ENCODE measurements at regions not wholly inside any gene's neighbourhood (a gene's known extent, or its start where the extent isn't known, plus 50 kb on each side); places are given as distances from the start of the nearest gene placed in this dataset.

DNA sequence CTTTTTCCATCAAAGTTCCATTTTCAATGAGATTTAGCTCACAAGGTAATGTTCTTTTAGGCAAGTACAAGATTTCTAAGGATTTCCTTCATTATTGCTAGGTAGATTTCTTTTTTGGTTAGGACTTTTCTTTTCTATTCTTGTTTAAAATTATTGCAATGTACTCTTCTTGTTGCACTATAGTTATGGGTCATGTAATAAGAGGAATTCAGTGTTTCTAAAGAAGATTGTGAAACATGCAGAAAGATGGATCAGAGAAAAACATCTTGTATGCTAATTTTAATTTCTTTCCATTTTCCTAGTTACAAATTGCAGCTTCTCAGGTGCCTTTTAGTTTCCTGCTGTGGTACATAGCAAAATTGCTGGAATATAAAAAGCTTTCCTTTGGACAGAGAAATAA lies 56.1 kb downstream of the BTG1 start:
- no peak for DNase-seq

DNA sequence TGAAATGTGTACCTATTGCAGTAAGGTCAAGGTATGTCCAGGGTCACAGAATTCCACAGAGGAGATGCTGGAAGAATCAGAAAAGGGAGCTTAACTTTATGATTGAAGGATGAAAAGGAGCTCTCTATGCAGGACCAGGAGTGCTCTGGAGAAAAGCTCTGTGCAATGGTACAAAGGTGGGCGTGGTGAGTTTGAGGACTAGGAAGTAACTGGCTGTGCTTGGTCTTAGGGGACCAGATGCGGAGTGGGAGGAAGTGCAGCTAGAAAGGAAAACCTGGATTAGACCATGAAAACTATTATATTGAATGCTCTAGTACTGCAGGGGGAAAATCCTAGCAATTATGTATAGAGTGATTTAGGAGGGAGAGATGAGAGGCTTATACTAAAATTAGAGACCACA lies 56.8 kb downstream of the BTG1 start:
- no peak for DNase-seq

DNA sequence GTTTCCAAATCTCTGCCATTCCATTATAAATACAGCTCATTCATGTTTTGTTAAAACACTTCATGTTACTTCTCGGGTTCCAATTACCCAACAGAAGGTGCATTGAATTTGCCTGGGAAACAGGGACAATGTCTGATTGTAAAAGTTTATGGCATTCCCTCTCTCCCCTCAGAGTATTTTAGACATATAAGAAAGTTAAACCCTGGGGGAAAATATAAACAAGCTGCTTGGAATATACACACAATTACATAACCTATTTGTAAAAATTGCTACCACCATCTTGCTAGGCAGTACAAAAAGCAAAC lies 60.0 kb downstream of the BTG1 start:
- DNase-seq, result no peak

DNA sequence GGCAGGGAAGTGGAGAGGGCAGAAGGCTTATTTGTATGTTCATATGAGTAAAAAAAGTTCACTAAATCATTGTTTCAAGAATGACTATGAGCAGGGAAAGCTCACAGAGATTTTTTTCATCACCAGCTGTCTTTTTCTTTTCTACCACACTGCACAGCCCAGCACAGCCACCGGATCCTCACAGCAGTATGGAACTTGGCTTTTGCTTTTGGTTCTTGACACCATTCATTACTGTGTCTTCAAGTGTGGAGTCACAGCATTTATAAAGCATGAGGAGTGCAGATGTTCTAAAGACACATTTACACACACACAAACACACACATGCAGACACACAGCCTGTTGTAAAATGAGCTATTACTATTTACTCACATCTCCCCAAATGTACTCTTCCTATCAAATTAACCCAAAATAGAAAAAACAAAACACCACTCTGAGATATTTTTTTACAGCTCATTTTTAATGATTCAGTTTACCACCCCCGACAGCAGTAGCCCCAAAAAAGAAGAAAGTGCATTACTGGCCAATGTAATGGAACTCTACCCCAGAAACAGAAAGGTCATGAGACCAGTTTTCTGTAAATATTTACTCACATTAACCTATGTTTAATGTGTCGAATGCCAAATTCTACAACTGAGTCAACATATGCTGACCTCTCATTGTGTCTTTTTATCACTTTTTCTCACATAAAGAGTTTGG lies 60.5 kb downstream of the BTG1 start:
- DNase-seq, result no peak

DNA sequence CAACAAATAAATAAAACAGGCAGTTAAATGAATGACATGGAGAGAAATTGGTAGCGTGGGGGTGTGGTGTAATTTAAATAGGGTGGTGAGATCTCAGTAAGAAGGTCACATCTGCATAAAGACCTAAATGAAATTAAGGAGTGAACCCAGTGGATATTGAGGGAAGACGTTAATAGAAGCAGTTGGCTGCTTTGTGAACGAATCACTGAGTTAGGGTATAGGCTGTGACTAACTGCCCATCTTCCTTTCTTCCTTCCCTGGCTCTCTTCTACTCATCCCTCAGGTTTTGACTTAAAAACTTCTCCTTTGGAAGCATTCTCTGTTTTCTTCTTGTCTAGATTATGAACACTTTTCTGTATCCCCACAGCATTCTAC lies 64.7 kb downstream of the BTG1 start:
- DNase-seq, result no peak

DNA sequence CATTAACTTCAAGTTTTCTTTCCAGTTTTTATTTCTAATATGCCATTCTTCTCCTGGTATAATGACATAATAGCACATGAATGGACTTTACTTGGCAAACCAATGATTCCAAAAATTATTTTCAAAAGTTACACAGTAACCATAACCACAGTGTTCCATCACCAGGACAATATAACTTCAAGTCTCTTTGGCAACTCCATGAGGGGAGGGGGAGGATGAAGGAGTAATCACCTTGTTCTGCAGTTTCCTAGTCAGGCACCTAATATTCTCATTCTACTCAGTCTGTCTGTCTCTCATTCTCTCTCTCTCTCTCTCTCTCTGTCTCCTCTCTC lies 66.6 kb downstream of the BTG1 start:
- DNase-seq, result no peak

DNA sequence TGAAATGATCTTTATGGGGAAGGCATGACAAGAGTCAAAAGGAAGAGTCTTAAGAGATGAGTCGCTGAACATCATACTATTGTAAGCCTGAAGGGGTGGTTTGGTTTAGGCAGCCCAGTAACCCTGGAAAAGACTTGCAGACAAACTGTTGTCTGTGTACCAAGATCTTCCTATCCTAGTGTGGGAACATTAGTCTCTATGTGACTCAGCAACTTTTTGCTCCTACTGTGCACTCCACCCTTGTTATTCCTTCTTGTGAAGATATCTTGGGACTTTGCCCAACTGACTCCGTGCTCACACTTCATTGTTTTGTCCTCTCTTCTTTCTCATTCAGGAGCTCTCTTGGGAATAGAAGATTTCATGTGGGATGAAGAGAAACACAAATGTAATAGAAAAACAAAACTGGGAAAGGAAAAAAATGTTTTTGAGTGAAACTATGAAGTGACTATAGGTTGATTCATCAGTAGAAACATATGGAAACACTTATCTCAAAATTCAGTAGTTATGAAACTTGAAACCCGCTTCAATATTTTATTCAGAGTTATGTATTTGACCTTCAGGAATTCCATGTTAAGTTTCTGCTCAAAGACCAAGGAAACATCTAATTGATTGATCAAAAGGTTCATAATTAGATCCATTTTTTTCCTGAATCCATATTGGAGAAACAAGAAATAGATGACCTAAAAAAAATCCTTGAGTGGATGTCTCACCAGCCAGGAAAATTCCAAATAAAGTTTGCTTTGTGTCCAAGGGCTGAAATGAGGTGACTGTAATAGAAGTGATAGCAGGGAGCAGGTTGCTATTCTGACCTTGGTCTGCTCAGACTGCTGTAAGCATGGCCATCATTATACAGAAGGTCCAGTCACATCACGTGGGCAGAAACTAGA lies 67.2 kb downstream of the BTG1 start:
- DNase-seq, result peak; percentile 19

DNA sequence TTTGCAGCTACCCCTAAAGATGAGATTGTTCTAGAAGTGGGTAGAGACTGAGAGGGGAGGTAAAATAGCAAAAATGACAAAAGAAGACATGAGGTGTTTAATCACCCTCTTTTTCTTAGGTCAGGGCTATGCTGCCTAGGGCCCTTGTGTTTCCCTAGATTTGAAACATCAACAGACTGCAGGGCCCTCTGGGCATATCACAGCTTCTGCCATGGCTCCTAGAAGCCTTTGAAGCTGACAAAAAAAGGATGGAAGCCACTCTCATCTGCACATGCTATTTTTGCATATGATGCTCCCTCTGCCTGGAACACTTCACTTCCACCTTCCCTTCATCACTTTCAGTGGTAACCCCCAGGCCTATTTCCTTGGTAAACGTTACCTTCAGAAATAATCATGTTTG lies 68.1 kb downstream of the BTG1 start:
- DNase-seq, result no peak

DNA sequence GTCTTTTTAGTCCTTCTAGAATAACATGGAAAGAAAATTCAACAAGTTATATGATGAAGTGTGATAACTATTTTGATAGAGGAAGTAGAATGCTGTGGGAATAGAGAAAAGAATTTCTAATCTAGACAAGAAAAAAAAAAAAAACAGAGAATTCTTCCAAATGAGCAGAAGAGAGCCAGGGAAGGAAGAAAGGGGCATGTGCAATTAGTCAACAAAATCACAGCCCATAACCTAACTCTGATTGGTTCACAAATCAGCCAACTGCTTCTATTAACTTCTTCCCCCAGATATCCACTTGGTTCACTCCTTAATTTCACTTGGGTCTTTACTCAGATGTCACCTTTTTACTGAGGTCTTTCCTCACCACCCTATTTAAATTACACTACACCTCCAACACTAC lies 69.5 kb downstream of the BTG1 start:
- DNase-seq, result no peak

DNA sequence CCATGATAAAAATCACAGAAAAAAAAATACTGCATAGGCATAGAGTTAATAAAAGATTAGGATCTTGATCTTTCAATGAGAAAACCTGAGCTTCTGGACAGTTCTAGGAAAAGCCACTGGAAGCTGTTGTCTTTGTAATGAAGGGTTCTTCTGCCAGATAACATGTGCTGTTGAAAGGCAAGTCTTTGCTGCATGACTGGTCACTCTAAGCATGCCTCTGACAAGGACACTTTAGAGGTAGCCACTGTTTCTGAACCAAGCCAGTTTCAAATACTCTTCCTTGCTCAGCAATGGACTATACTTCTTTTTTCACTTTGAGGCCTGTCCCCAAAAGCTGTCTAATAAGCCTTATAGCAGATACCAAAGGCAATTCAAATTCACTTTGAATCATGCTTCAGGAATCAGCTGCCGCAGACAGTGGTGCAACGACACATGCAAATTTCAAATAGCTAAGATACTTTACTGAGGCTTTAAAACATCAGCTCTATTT lies 70.2 kb downstream of the BTG1 start:
- no peak for DNase-seq

DNA sequence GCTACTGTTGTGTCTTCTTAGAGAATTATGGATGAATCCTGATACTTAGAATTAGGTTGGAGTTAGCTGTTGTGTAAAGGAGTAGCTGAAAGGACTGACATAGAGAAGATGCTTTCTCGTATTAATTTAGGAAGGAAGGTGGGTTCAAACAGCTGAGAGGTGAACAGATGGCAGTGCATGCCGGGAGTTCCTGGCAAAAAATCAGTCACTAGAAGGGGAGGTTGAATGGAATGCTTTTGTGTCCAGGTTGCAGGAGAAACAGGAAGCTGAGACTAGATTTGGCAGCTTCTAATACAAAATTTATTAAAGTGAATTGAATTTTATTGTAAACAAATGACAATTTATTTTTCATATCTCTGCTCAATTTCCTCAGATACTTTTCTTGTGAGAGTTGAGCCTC lies 70.8 kb downstream of the BTG1 start:
- DNase-seq, result no peak

DNA sequence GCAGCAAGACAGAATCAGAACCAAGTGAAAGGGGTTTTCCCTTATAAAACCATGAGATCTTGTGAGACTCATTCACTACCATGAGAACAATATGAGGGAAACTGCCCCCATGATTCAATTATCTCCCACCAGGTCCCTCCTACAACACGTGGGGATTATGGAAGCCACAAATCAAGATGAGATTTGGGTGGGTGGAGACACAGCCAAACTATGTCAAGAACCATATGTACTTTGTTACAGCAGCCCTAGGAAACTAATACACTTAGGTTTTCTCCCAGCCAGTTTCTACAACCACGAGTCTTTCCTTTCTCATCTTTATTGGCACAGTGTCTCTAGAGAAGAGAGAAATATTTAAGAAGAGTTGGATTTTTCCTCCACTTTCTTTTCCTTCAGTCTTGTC lies 72.6 kb downstream of the BTG1 start:
- no peak for DNase-seq

DNA sequence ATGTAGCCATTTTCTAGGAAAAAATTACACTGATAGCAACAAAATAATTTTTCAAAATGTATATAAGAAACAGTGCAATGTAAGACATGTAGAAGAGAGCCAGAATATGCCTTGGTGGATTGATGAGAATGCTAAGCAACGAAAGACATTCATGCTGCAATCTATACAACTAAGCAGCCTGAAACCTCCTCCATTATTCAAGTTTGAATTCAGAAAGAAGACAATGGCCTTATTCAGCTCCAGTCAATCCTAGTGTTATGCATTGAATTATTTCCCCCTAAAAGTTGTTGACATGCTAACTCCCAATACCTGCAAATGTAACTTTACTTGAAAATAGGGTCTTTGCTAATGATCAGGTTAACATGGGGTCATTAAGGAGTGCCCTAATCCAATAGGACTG lies 73.5 kb downstream of the BTG1 start:
- no peak for DNase-seq

DNA sequence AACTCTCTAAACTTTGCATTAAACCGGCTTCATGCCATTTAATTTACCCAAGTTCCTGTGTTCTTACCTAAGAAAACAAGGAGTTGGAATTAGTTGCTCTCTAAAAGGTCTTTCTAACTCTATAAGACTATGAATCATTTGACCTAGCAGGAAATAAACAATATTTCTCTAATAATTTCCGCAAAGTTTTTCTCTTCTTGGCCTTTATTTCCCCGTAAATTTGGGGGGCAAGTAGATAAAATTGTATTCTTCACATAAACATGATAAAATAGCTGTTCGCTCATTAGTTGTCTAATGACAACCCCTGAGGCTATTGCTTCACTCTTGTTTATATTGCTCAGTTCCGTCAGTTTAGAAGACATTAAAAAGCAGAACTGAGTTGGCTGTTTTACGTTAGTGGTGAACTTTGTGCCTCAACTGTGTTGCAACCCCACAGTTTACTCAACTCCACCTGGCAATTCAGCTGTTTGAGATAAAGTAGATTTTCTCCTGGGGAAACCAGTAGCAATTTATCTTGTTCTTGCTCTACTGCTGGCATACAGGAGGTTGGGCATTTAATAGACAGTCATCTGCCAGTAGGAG lies 74.7 kb downstream of the BTG1 start:
- no peak for DNase-seq

DNA sequence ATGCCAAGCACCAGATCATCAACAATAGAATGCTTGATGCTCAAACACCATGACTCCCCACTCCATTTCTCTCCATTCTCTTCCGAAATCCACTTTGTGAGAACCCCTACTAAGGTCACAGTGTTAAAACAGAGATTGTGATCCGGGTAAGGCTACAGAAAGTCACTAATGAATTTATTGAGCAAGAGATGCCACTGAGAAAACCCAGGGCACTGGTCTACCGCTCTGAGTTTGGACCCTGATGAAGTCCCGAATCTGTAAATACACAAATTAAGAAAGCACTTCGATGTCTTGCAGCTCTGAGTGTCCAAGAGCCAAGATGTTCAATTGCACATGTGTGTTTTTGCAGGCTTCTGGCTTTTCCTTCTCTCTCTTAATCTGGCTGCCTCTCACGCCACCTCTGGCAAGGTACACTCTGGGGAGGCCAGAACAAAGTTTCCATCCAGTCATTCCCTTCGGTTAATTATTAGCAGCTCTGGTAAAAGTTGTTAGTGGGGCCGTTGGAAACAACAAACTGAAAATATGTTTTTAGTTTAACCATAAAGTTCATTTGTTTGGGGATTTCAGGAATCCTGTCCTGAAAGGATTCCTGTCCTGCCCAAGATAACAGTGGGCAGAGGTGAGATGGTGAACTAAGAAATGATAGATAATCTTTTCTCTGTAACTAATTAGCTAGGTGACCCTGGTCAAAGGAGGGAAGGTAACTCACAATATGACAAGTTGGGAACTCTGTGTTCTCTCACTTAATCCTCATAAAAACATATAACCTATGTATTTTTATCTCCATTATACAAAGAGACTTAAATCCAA lies 75.4 kb downstream of the BTG1 start:
- DNase-seq, result no peak

DNA sequence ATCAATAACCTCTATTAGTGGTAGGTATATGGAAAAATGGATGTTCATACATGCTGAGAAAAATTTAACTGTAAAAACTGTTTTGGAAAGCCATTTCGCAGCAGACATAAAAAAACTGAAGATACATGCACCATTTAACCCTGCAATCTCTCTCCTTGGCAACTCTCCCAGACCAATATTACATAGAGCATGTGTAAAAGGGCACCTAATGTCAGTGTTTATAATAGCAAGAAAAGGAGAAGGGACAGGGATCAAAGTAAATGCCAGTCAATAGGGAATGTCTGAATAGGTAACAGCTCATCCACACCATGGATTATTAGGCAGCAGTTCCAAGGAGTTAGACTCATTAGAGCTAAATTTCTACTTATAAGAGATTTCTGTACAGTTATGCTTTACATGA lies 77.2 kb downstream of the BTG1 start:
- no peak for DNase-seq

DNA sequence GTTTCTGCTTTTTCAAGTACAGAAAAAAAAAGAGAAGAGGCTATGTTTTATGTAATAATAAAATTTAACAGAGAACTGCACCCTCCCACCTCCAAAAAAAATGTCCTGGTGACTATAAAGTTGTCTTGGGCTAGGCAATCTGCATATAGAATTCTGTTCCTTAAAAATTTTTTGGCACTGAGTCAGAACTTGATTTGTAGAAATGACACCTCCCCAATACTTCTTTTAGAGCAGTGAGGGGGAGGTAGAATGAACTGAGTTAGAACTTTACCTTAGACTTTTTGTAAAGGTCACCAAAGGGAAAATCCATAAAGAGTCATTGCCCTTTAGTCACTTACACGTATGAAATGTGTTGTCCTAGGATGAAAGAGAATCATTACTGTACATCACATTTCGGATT lies 80.0 kb downstream of the BTG1 start:
- no peak for DNase-seq

DNA sequence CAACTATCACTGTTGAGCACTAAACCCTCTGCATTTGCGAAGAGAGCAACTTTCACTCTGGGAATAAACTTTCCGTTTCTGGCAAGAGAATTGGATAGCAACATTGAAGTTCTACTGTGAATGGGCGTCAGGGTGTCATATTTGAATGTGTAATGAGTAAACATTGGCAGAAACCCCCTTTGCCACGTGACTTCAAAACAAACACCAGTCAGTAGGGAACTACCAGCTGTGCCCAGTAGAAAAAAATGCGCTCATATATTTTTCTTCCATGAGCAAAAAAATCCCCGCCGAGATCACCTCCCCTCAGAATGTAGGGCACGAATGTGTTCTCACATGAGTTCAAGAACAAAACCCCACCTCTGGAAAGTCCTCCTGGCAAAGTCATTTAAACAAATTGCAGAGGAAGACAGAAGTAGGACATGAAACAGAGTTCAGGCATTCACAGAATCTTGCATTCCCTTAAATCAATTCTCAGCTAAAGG lies 80.6 kb downstream of the BTG1 start:
- peak; percentile 56 for DNase-seq

DNA sequence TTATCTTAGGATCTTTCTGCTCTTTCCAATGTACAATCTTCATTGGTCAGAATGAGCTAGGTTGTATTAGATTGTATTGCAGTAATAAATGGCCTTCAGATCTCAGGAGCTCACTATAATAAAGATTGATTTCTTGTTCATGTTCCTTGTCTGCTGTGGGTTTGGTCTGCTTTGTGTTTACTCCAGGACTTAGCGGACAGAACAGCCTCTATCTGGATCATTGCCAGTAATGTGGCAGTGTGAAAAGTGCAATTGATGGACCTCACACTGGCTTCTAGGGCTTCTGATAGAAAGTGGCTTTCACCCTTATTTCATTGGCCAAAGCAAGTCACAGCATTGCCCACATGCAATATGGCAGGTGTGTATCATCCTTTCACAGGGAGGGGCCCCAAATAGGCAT lies 81.2 kb downstream of the BTG1 start:
- no peak for DNase-seq

DNA sequence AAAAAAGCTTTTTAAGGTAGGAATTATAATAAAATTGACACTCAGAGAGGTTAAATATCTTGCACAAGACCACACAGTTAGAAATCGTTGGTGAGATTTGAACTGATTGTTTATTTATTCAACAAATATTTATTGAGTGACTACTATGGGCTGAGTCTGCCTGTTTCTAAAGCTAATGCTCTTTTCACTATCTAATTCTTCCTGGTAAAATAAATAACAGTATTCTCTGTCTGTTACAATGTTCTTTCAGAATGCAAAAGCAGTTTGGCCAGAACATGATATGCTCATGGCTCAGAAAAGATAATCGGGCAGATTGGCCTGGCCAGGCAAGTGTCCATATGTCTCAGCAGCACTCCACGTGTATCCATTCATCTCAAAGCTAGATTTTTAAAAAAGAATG lies 82.0 kb downstream of the BTG1 start:
- DNase-seq, result no peak

DNA sequence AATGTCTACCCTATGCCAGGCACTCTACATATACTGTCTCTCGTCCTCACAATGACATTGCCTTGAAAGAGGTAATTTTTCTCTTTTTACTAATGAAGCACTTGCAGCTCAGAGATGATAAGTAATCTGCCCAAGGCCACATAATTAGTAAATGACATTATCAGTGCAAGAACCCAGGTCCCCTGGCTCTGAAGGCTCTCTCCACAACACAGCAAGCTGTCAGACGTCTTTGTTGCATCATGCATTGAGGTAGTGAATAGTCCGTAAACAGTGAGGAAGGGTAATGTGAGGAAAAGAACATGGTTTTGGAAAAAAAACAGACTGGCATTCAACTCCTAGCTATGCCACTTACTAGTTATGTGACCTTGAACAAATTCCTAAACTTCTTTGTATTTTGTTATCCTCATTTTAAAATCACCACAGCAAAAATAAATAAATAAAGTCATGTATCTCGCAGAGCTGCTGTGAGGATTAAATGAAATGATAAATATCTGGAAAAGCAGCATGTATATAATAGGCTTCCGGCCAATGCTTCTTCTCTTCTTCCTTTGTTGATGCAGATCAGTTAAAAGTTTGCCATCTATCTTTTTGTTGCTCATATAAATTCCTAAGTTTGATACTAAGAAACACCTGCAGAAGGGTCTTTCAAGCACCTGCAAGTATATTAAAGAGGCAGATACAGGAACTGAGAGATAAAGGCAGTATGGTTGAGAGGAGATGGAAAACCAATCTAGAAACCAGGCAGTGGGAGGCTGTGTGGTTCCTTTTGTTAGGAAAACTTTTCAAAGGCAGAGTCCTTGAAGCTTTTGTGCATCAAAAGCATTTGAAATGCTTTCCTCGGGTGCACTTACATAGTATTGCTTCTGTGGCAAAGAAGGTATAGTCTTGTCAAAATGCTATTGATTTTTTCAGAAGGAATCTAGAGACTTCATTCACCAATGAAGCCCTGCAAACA lies 82.8 kb downstream of the BTG1 start:
- DNase-seq, result no peak

DNA sequence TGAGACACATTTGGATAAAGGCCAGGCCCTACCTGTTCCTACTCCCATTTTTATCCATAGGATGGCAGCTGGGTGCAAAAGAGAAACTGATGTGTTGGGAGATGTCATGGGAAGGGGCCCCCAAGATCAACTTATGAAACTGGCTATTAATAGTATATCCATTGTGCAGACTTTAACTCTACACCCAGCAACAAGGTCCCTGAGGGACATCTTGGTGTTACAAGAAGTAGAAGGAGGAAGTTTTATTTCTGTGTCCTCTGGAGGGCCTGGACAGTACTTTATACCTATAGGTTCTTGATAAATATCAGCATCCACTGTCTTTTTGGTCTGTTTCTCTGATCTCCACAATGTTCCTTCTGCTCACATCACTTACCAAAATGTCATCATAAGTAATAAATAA lies 84.6 kb downstream of the BTG1 start:
- no peak for DNase-seq
